ENCODE measurements at regions not wholly inside any gene's neighbourhood (a gene's known extent, or its start where the extent isn't known, plus 50 kb on each side); places are given as distances from the start of the nearest gene placed in this dataset.

- DNase-seq (ENCODE audit: extremely low read depth, insufficient read length), result no peak
- Histone ChIP-seq H3K4me3 (replicated peaks; ENCODE audit: low read depth, low read length) (no peak overlapping the region), H3K36me3 (ENCODE audit: control insufficient read depth, insufficient read depth, low read length) (no peaks in the 10 kb centered on the region), H3K27me3 (replicated peaks; ENCODE audit: control insufficient read depth, insufficient read depth, low read length) (no peaks in the 10 kb centered on the region)
- TF ChIP-seq, protein P1, sequence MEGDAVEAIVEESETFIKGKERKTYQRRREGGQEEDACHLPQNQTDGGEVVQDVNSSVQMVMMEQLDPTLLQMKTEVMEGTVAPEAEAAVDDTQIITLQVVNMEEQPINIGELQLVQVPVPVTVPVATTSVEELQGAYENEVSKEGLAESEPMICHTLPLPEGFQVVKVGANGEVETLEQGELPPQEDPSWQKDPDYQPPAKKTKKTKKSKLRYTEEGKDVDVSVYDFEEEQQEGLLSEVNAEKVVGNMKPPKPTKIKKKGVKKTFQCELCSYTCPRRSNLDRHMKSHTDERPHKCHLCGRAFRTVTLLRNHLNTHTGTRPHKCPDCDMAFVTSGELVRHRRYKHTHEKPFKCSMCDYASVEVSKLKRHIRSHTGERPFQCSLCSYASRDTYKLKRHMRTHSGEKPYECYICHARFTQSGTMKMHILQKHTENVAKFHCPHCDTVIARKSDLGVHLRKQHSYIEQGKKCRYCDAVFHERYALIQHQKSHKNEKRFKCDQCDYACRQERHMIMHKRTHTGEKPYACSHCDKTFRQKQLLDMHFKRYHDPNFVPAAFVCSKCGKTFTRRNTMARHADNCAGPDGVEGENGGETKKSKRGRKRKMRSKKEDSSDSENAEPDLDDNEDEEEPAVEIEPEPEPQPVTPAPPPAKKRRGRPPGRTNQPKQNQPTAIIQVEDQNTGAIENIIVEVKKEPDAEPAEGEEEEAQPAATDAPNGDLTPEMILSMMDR (IDR thresholded peaks at IDR 0.05; ENCODE audit: insufficient read depth, low read length, poor library complexity, severe bottlenecking), result no peak
Observed at GRCh38 chr5:89994266-89994665, 415.3 kb downstream of the CETN3 start.

- TF ChIP-seq, protein P1 (IDR thresholded peaks at IDR 0.05; ENCODE audit: insufficient read depth, low read length, poor library complexity, severe bottlenecking), result no peak
- no peak for DNase-seq (ENCODE audit: extremely low read depth, insufficient read length)
- Histone ChIP-seq H3K27me3 (replicated peaks; ENCODE audit: control insufficient read depth, insufficient read depth, low read length) (no peaks in the 10 kb centered on the region), H3K4me3 (replicated peaks; ENCODE audit: low read depth, low read length) (no peak overlapping the region), H3K36me3 (ENCODE audit: control insufficient read depth, insufficient read depth, low read length) (no peaks in the 10 kb centered on the region)
Observed at GRCh38 chr5:89992201-89992600, 417.4 kb downstream of the CETN3 start.

GRCh38 chr5:89991592-89991991 lies 418.0 kb downstream of the CETN3 start:
- H3K27me3 ChIP-seq (replicated peaks; ENCODE audit: control insufficient read depth, insufficient read depth, low read length), result no peaks in the 10 kb centered on the region
- no peak for DNase-seq (ENCODE audit: extremely low read depth, insufficient read length)
- no peaks in the 10 kb centered on the region for H3K36me3 ChIP-seq (ENCODE audit: control insufficient read depth, insufficient read depth, low read length)
- TF ChIP-seq, protein P1 (IDR thresholded peaks at IDR 0.05; ENCODE audit: insufficient read depth, low read length, poor library complexity, severe bottlenecking), result no peak
- no peak overlapping the region for H3K4me3 ChIP-seq (replicated peaks; ENCODE audit: low read depth, low read length)

- no peak overlapping the region for H3K4me3 ChIP-seq (replicated peaks; ENCODE audit: low read depth, low read length)
- no peaks in the 10 kb centered on the region for H3K36me3 ChIP-seq (ENCODE audit: control insufficient read depth, insufficient read depth, low read length)
- TF ChIP-seq, protein P1 (IDR thresholded peaks at IDR 0.05; ENCODE audit: insufficient read depth, low read length, poor library complexity, severe bottlenecking), result no peak
- no peaks in the 10 kb centered on the region for H3K27me3 ChIP-seq (replicated peaks; ENCODE audit: control insufficient read depth, insufficient read depth, low read length)
- no peak for DNase-seq (ENCODE audit: extremely low read depth, insufficient read length)
Observed at GRCh38 chr5:89989776-89990175, 419.8 kb downstream of the CETN3 start.

GRCh38 chr5:89988998-89989655 lies 420.4 kb downstream of the CETN3 start:
- no peaks in the 10 kb centered on the region for H3K36me3 ChIP-seq (ENCODE audit: control insufficient read depth, insufficient read depth, low read length)
- TF ChIP-seq, protein P1 (IDR thresholded peaks at IDR 0.05; ENCODE audit: insufficient read depth, low read length, poor library complexity, severe bottlenecking), result no peak
- H3K4me3 ChIP-seq (replicated peaks; ENCODE audit: low read depth, low read length), result no peak overlapping the region
- no peaks in the 10 kb centered on the region for H3K27me3 ChIP-seq (replicated peaks; ENCODE audit: control insufficient read depth, insufficient read depth, low read length)
- no peak for DNase-seq (ENCODE audit: extremely low read depth, insufficient read length)
